Liver (tissue), 3 donors: ENCODE measurements at regions not wholly inside any gene's neighbourhood (a gene's known extent, or its start where the extent isn't known, plus 50 kb on each side); places are given as distances from the start of the nearest gene placed in this dataset.

Source experiments
- CTCF ChIP-seq: fragments of 150-350 bp; IDR thresholded peaks from 2 replicates; pipeline ENCODE4 v1.5.1; 2017; ENCODE audit warnings: improper control_type of control experiment, low read depth, low read length; ENCODE audit not compliant: missing input control
- YY1 ChIP-seq: IDR thresholded peaks from 2 replicates; pipeline ENCODE4 v1.6.1; 2016; ENCODE audit warnings: antibody characterized with exemption, mild to moderate bottlenecking
- ZBTB33 ChIP-seq: IDR thresholded peaks from 2 replicates; pipeline ENCODE4 v1.6.1; 2016; ENCODE audit warnings: antibody characterized with exemption
- TF ChIP-seq, protein P1 (sequence below): IDR thresholded peaks from 2 replicates; pipeline ENCODE4 v1.6.1; 2016; ENCODE audit warnings: antibody characterized with exemption
- donor health status: healthy.
- donor health status: healthy.

GRCh38 chr5:4520559-4520958 is 619.6 kb upstream of the ADAMTS16 start:
- TF ChIP-seq YY1 (no peak), CTCF (no peak), ZBTB33 (no peak)
- TF ChIP-seq, protein P1, sequence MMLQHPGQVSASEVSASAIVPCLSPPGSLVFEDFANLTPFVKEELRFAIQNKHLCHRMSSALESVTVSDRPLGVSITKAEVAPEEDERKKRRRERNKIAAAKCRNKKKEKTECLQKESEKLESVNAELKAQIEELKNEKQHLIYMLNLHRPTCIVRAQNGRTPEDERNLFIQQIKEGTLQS, result no peak
